ENCODE measurements at regions not wholly inside any gene's neighbourhood (a gene's known extent, or its start where the extent isn't known, plus 50 kb on each side); places are given as distances from the start of the nearest gene placed in this dataset.

- H3K9me3 ChIP-seq: no peaks in the 10 kb centered on the region
- no peaks in the 10 kb centered on the region for H3K4me1 ChIP-seq
- intact Hi-C loops (cut with DNase I): no loop called here
- no peaks in the 10 kb centered on the region for H3K27me3 ChIP-seq
- H3K4me3 ChIP-seq: no peak overlapping the region
- H3K27ac ChIP-seq: no peak overlapping the region
- TF ChIP-seq POLR2A (IDR thresholded peaks at IDR 0.05) (no peak), EP300 (IDR thresholded peaks at IDR 0.05) (no peak), POLR2AphosphoS5 (IDR thresholded peaks at IDR 0.05) (no peak)
- DNase-seq: no peak
- 69 to 78% methylated on average over 3 of the region's 3 CpGs for WGBS, 2 donors
- H3K36me3 ChIP-seq: no peaks in the 10 kb centered on the region
Observed at GRCh38 chr15:98111806-98112205, 151.3 kb downstream of the ARRDC4 start.

GRCh38 chr15:98113327-98113726, 152.8 kb downstream of the ARRDC4 start:
- TF ChIP-seq EP300 (IDR thresholded peaks at IDR 0.05) (no peak), POLR2A (IDR thresholded peaks at IDR 0.05) (no peak), POLR2AphosphoS5 (IDR thresholded peaks at IDR 0.05) (no peak)
- TF ChIP-seq, protein P1, sequence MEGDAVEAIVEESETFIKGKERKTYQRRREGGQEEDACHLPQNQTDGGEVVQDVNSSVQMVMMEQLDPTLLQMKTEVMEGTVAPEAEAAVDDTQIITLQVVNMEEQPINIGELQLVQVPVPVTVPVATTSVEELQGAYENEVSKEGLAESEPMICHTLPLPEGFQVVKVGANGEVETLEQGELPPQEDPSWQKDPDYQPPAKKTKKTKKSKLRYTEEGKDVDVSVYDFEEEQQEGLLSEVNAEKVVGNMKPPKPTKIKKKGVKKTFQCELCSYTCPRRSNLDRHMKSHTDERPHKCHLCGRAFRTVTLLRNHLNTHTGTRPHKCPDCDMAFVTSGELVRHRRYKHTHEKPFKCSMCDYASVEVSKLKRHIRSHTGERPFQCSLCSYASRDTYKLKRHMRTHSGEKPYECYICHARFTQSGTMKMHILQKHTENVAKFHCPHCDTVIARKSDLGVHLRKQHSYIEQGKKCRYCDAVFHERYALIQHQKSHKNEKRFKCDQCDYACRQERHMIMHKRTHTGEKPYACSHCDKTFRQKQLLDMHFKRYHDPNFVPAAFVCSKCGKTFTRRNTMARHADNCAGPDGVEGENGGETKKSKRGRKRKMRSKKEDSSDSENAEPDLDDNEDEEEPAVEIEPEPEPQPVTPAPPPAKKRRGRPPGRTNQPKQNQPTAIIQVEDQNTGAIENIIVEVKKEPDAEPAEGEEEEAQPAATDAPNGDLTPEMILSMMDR (IDR thresholded peaks at IDR 0.05): no peak
- Histone ChIP-seq H3K4me3 (no peak overlapping the region), H3K27me3 (no peaks in the 10 kb centered on the region), H3K9me3 (no peaks in the 10 kb centered on the region), H3K4me1 (peaks cover 0 to 8% (median 2%) of the 10 kb centered on the region in 4 donors), H3K27ac (no peak overlapping the region), H3K36me3 (no peaks in the 10 kb centered on the region)
- 94% methylated on average over 5 of the region's 5 CpGs for WGBS, 2 donors
- intact Hi-C loops (cut with DNase I): no loop called here
- DNase-seq: no peak

DNA sequence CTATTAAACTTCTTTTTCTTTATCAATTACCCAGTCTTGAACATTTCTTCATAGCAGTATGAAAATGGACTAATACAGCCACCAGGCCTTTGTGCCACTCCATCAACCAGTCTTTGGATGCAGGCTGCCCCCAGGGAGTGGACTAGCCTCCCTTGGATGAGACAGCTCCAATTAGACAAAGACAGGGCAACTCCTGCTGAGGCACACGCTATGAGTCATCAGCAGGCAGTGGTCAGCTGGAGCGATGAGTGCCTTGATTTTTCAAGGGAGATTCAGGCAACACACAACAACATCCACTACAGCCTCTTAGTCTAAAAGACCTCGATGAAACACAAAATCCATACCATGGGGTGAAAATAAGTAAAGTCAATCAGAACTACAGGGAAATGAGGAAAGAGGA, 160.1 kb downstream of the ARRDC4 start:
- H3K36me3 ChIP-seq: no peaks in the 10 kb centered on the region
- no peaks in the 10 kb centered on the region for H3K9me3 ChIP-seq
- peaks cover 0 to 41% (median 23%) of the 10 kb centered on the region in 4 donors for H3K4me1 ChIP-seq
- H3K4me3 ChIP-seq: no peak overlapping the region
- H3K27ac ChIP-seq: peak overlapping the region in 1 of 4 donors; percentile 71
- TF ChIP-seq POLR2A (IDR thresholded peaks at IDR 0.05) (no peak), POLR2AphosphoS5 (IDR thresholded peaks at IDR 0.05) (no peak), EP300 (IDR thresholded peaks at IDR 0.05) (no peak)
- TF ChIP-seq, protein P1 (IDR thresholded peaks at IDR 0.05): no peak
- WGBS, 2 donors: 91 to 94% methylated on average over 3 of the region's 3 CpGs
- intact Hi-C loops (cut with DNase I): no loop called here
- H3K27me3 ChIP-seq: no peaks in the 10 kb centered on the region
- DNase-seq: no peak

- intact Hi-C loops (cut with DNase I): no loop called here
- peak overlapping the region in 3 of 4 donors; percentile 66 to 71 (median 68) for H3K27ac ChIP-seq
- 61 to 72% methylated on average over 5 of the region's 5 CpGs for WGBS, 2 donors
Observed at GRCh38 chr15:98121536-98121935, 161.0 kb downstream of the ARRDC4 start.

DNA sequence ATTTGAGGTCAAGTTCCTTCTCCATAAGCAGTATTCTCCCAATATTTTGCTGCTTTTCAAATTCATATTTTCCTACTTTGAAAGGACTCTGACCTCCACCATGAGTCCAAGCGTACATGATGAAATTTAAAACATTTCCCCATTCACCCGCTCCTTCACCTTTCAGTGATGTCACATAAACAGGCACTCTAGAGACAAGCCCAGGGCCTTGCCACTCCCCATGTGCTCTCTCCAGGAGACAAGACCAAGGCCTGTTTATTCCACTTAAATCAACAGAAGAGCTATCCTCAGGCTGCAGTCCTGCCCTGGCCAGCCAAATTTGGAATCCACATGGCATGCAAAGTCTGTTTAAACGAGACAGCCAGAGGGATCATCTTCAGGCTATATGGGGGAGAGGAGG, 161.5 kb downstream of the ARRDC4 start:
- DNase-seq: peak; percentile 71
- peak overlapping the region in 3 of 4 donors; percentile 66 to 71 (median 68) for H3K27ac ChIP-seq
- H3K4me1 ChIP-seq: peaks cover 0 to 41% (median 23%) of the 10 kb centered on the region in 4 donors
- H3K27me3 ChIP-seq: no peaks in the 10 kb centered on the region
- intact Hi-C loops (cut with DNase I): no loop called here
- peak in 2 of 4 donors; percentile 16 to 29 for TF ChIP-seq POLR2AphosphoS5 (IDR thresholded peaks at IDR 0.05)
- no peak for TF ChIP-seq EP300 (IDR thresholded peaks at IDR 0.05)
- H3K36me3 ChIP-seq: no peaks in the 10 kb centered on the region
- 72 to 75% methylated on average over 3 of the region's 3 CpGs for WGBS, 2 donors
- H3K9me3 ChIP-seq: no peaks in the 10 kb centered on the region
- no peak overlapping the region for H3K4me3 ChIP-seq

More at GRCh38 chr15:98121536-98121935, 161.0 kb downstream of the ARRDC4 start:
- H3K36me3 ChIP-seq: no peaks in the 10 kb centered on the region
- H3K27me3 ChIP-seq: no peaks in the 10 kb centered on the region
- no peaks in the 10 kb centered on the region for H3K9me3 ChIP-seq
- DNase-seq: no peak
- TF ChIP-seq, protein P1 (IDR thresholded peaks at IDR 0.05): no peak
- TF ChIP-seq EP300 (IDR thresholded peaks at IDR 0.05): no peak
- no peak for TF ChIP-seq POLR2A (IDR thresholded peaks at IDR 0.05)
- peak in 3 of 4 donors; percentile 34 to 51 (median 36) for TF ChIP-seq POLR2AphosphoS5 (IDR thresholded peaks at IDR 0.05)
- peaks cover 0 to 41% (median 23%) of the 10 kb centered on the region in 4 donors for H3K4me1 ChIP-seq
- no peak overlapping the region for H3K4me3 ChIP-seq

GRCh38 chr15:98123297-98123696, 162.8 kb downstream of the ARRDC4 start:
- no peak for TF ChIP-seq POLR2A (IDR thresholded peaks at IDR 0.05)
- no peaks in the 10 kb centered on the region for H3K36me3 ChIP-seq
- DNase-seq: no peak
- 74 to 89% methylated on average over 3 of the region's 3 CpGs for WGBS, 2 donors
- intact Hi-C loops (cut with DNase I): no loop called here
- H3K27me3 ChIP-seq: no peaks in the 10 kb centered on the region
- peak overlapping the region in 2 of 4 donors; percentile 66 to 71 for H3K27ac ChIP-seq
- H3K4me1 ChIP-seq: peaks cover 0 to 33% (median 22%) of the 10 kb centered on the region in 4 donors
- no peak overlapping the region for H3K4me3 ChIP-seq
- H3K9me3 ChIP-seq: no peaks in the 10 kb centered on the region

Measured in sigmoid colon (tissue), 6 donors.